Stomach smooth muscle (tissue), 2 donors: ENCODE measurements at regions not wholly inside any gene's neighbourhood (a gene's known extent, or its start where the extent isn't known, plus 50 kb on each side); places are given as distances from the start of the nearest gene placed in this dataset.

Experiments used
- H3K27ac ChIP-seq: one replicate; pipeline ENCODE4 v1.7.0; 2013; ENCODE audit warnings: mild to moderate bottlenecking, low read length, inconsistent platforms
- H3K27me3 ChIP-seq, 2 donors: one replicate each; pipeline ENCODE4 v1.7.0; 2013; ENCODE audit warnings: low read length in 2 of 2; ENCODE audit not compliant: insufficient read depth in 2 of 2, control insufficient read depth in 1 of 2
- H3K36me3 ChIP-seq, 2 donors: one replicate each; pipeline ENCODE4 v1.7.0; 2013; ENCODE audit warnings: low read length in 2 of 2; ENCODE audit not compliant: control insufficient read depth in 2 of 2, insufficient read depth in 2 of 2
- H3K4me1 ChIP-seq: one replicate; pipeline ENCODE4 v1.7.0; 2013; ENCODE audit warnings: low read length; ENCODE audit not compliant: control insufficient read depth, insufficient read depth
- H3K4me3 ChIP-seq, 2 donors: one replicate each; pipeline ENCODE4 v1.7.0; 2013; ENCODE audit warnings: low read length in 2 of 2
- H3K9ac ChIP-seq, 2 donors: one replicate each; pipeline ENCODE4 v1.7.0; 2013; ENCODE audit warnings: low read length in 2 of 2, mild to moderate bottlenecking in 1 of 2
- H3K9me3 ChIP-seq, 2 donors: one replicate each; pipeline ENCODE4 v1.7.0; 2013; ENCODE audit warnings: low read length in 2 of 2; ENCODE audit not compliant: control insufficient read depth in 2 of 2
- donor health status: healthy.
- donor health status: Pancreatic carcinoma.

GRCh38 chr4:111449657-111450056 lies 695.6 kb upstream of the FAM241A start:
- Histone ChIP-seq H3K4me1 (no peaks in the 10 kb centered on the region), H3K36me3 (no peaks in the 10 kb centered on the region), H3K9me3 (no peaks in the 10 kb centered on the region), H3K27ac (no peak overlapping the region), H3K27me3 (no peaks in the 10 kb centered on the region), H3K4me3 (no peak overlapping the region), H3K9ac (no peak overlapping the region)

- Histone ChIP-seq H3K4me3 (no peak overlapping the region), H3K27ac (no peak overlapping the region), H3K27me3 (no peaks in the 10 kb centered on the region), H3K36me3 (no peaks in the 10 kb centered on the region), H3K4me1 (no peaks in the 10 kb centered on the region), H3K9me3 (no peaks in the 10 kb centered on the region), H3K9ac (no peak overlapping the region)
These were observed 694.4 kb upstream of the FAM241A start for GRCh38 chr4:111450867-111451266.

GRCh38 chr4:111453216-111453615 lies 692.0 kb upstream of the FAM241A start:
- no peak overlapping the region for H3K9ac ChIP-seq
- no peaks in the 10 kb centered on the region for H3K4me1 ChIP-seq
- no peaks in the 10 kb centered on the region for H3K9me3 ChIP-seq
- H3K36me3 ChIP-seq: no peaks in the 10 kb centered on the region
- no peak overlapping the region for H3K4me3 ChIP-seq
- H3K27me3 ChIP-seq: no peaks in the 10 kb centered on the region
- H3K27ac ChIP-seq: no peak overlapping the region

GRCh38 chr4:111454961-111455360 lies 690.3 kb upstream of the FAM241A start:
- H3K36me3 ChIP-seq: no peaks in the 10 kb centered on the region
- H3K9me3 ChIP-seq: no peaks in the 10 kb centered on the region
- no peaks in the 10 kb centered on the region for H3K4me1 ChIP-seq
- H3K9ac ChIP-seq: no peak overlapping the region
- H3K27ac ChIP-seq: no peak overlapping the region
- H3K4me3 ChIP-seq: no peak overlapping the region
- H3K27me3 ChIP-seq: no peaks in the 10 kb centered on the region

- Histone ChIP-seq H3K36me3 (no peaks in the 10 kb centered on the region), H3K4me1 (no peaks in the 10 kb centered on the region), H3K4me3 (no peak overlapping the region), H3K27ac (no peak overlapping the region), H3K9ac (no peak overlapping the region), H3K27me3 (no peaks in the 10 kb centered on the region), H3K9me3 (peaks cover 3% of the 10 kb centered on the region in 2 donors)
These were observed 680.8 kb upstream of the FAM241A start for GRCh38 chr4:111464251-111465045.

GRCh38 chr4:111466811-111467604 lies 678.2 kb upstream of the FAM241A start:
- Histone ChIP-seq H3K9ac (no peak overlapping the region), H3K9me3 (peaks cover 3% of the 10 kb centered on the region in 2 donors), H3K27me3 (no peaks in the 10 kb centered on the region), H3K27ac (no peak overlapping the region), H3K36me3 (no peaks in the 10 kb centered on the region), H3K4me1 (no peaks in the 10 kb centered on the region), H3K4me3 (no peak overlapping the region)

- H3K9ac ChIP-seq: no peak overlapping the region
- H3K4me1 ChIP-seq: no peaks in the 10 kb centered on the region
- no peak overlapping the region for H3K4me3 ChIP-seq
- no peaks in the 10 kb centered on the region for H3K36me3 ChIP-seq
- H3K27ac ChIP-seq: no peak overlapping the region
- no peaks in the 10 kb centered on the region for H3K27me3 ChIP-seq
- no peaks in the 10 kb centered on the region for H3K9me3 ChIP-seq
These were observed 670.3 kb upstream of the FAM241A start for GRCh38 chr4:111475001-111475400.

- no peak overlapping the region for H3K27ac ChIP-seq
- no peaks in the 10 kb centered on the region for H3K4me1 ChIP-seq
- H3K9me3 ChIP-seq: no peaks in the 10 kb centered on the region
- H3K27me3 ChIP-seq: no peaks in the 10 kb centered on the region
- no peak overlapping the region for H3K9ac ChIP-seq
- H3K36me3 ChIP-seq: no peaks in the 10 kb centered on the region
- no peak overlapping the region for H3K4me3 ChIP-seq
These were observed 669.6 kb upstream of the FAM241A start for GRCh38 chr4:111475666-111476065.

GRCh38 chr4:111480510-111480909 lies 664.7 kb upstream of the FAM241A start:
- no peak overlapping the region for H3K27ac ChIP-seq
- no peaks in the 10 kb centered on the region for H3K4me1 ChIP-seq
- H3K4me3 ChIP-seq: no peak overlapping the region
- no peaks in the 10 kb centered on the region for H3K9me3 ChIP-seq
- no peaks in the 10 kb centered on the region for H3K36me3 ChIP-seq
- H3K27me3 ChIP-seq: no peaks in the 10 kb centered on the region
- H3K9ac ChIP-seq: no peak overlapping the region

- Histone ChIP-seq H3K4me1 (no peaks in the 10 kb centered on the region), H3K9ac (no peak overlapping the region), H3K27ac (no peak overlapping the region), H3K4me3 (no peak overlapping the region), H3K36me3 (no peaks in the 10 kb centered on the region), H3K27me3 (no peaks in the 10 kb centered on the region), H3K9me3 (no peaks in the 10 kb centered on the region)
These were observed 661.7 kb upstream of the FAM241A start for GRCh38 chr4:111483375-111484169.
